DMS 273 (cell line): ENCODE measurements at regions not wholly inside any gene's neighbourhood (a gene's known extent, or its start where the extent isn't known, plus 50 kb on each side); places are given as distances from the start of the nearest gene placed in this dataset.
A peak's percentile ranks its signal among the peaks of the same experiment; 100 is the strongest.

Source experiments
- DNase-seq: peaks from one replicate; lab custom pipeline; 2025; ENCODE audit not compliant: unreplicated experiment; lab: John Stamatoyannopoulos, UW

- DNase-seq = peak; percentile 11
Observed at GRCh38 chr15:70355275-70355795, 257.6 kb upstream of the TLE3 start.

- DNase-seq = no peak
Observed at GRCh38 chr15:70354346-70354905, 256.7 kb upstream of the TLE3 start.

GRCh38 chr15:70353606-70354345 lies 256.1 kb upstream of the TLE3 start:
- DNase-seq = no peak

GRCh38 chr15:70351941-70352774 lies 254.4 kb upstream of the TLE3 start:
- no peak for DNase-seq

GRCh38 chr15:70351391-70351790 lies 253.7 kb upstream of the TLE3 start:
- DNase-seq = no peak

GRCh38 chr15:70348581-70349344 lies 251.0 kb upstream of the TLE3 start:
- no peak for DNase-seq

- peak; percentile 39 for DNase-seq
Observed at GRCh38 chr15:70348226-70348543, 250.5 kb upstream of the TLE3 start.

GRCh38 chr15:70347321-70348225 lies 249.9 kb upstream of the TLE3 start:
- no peak for DNase-seq

- no peak for DNase-seq
Observed at GRCh38 chr15:70345251-70346019, 247.7 kb upstream of the TLE3 start.

- DNase-seq = peak; percentile 37
Observed at GRCh38 chr15:70344666-70345065, 246.9 kb upstream of the TLE3 start.

GRCh38 chr15:70343961-70344621 lies 246.4 kb upstream of the TLE3 start:
- DNase-seq = peak; percentile 50

GRCh38 chr15:70342554-70343548 lies 245.1 kb upstream of the TLE3 start:
- DNase-seq = no peak

GRCh38 chr15:70342141-70342540 lies 244.4 kb upstream of the TLE3 start:
- no peak for DNase-seq

- no peak for DNase-seq
Observed at GRCh38 chr15:70341566-70341965, 243.8 kb upstream of the TLE3 start.

GRCh38 chr15:70340494-70340870 lies 242.8 kb upstream of the TLE3 start:
- DNase-seq = no peak

- DNase-seq = peak; percentile 41
Observed at GRCh38 chr15:70339571-70340493, 242.1 kb upstream of the TLE3 start.
